COR-L47 (cell line): ENCODE measurements at regions not wholly inside any gene's neighbourhood (a gene's known extent, or its start where the extent isn't known, plus 50 kb on each side); places are given as distances from the start of the nearest gene placed in this dataset.

Experiments
- DNase-seq: peaks from one replicate; lab custom pipeline; 2025; lab: John Stamatoyannopoulos, UW

DNA sequence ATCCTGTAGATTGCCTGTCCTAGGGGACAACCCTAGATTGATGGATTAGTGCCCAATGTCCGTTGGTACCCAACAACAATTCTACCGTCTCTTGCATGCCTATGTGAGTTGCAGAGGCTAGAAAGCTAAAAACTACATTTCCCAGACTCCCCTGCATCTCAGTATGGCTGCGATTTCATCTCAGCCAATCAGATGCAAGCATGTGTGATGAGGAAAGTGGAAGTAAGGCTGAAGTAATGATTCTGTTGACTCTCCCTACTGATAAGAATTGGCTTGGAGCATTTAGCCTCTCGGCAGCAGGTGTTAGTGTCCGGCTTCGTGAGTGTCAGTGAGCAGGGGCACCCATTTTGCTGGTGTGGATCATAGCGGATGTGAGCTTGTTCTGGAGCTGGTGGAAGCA lies 171.9 kb downstream of the FGFR2 start:
- DNase-seq: no peak
